Suppressor macrophage treated with lipopolysaccharide for 1 hour (primary cell): ENCODE measurements at regions not wholly inside any gene's neighbourhood (a gene's known extent, or its start where the extent isn't known, plus 50 kb on each side); places are given as distances from the start of the nearest gene placed in this dataset.
"Not testable (repeated sequence)": the region's sequence is repeated elsewhere in the genome, so short reads cannot be mapped to it uniquely, and the experiment has no call there.

Source experiments
- DNase-seq, 3 donors: peaks; one replicate each; pipeline ENCODE4 v3.0.0-alpha.2; 2020 to 2022

DNA sequence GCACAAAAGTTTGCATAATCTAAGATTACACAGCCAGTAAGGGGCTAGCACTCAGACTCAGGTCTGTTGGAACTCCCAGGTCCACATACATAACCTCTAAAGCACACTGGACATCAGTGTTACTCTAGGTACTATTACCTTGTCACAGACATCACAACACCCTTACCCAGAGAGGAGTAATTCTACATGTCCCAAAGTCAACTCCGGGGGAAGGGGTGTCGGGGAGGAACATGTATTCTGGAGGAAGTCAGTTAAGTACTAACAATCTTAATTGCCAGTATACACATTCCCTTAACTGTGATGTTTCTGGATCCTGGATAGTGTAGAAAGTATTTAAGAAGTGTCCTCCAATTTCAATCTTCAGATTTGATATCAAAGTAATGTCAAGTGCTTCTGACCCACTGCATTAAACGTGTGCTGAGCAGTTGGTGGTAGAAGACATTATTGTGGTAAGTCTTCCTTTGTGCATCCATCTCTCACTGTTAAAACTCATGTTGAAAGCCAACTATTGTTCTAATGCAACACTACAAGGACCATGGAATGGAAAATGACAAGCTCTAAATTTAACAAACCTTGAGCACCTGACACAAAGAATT is 155.4 kb downstream of the CRPPA start:
- DNase-seq = no peak

DNA sequence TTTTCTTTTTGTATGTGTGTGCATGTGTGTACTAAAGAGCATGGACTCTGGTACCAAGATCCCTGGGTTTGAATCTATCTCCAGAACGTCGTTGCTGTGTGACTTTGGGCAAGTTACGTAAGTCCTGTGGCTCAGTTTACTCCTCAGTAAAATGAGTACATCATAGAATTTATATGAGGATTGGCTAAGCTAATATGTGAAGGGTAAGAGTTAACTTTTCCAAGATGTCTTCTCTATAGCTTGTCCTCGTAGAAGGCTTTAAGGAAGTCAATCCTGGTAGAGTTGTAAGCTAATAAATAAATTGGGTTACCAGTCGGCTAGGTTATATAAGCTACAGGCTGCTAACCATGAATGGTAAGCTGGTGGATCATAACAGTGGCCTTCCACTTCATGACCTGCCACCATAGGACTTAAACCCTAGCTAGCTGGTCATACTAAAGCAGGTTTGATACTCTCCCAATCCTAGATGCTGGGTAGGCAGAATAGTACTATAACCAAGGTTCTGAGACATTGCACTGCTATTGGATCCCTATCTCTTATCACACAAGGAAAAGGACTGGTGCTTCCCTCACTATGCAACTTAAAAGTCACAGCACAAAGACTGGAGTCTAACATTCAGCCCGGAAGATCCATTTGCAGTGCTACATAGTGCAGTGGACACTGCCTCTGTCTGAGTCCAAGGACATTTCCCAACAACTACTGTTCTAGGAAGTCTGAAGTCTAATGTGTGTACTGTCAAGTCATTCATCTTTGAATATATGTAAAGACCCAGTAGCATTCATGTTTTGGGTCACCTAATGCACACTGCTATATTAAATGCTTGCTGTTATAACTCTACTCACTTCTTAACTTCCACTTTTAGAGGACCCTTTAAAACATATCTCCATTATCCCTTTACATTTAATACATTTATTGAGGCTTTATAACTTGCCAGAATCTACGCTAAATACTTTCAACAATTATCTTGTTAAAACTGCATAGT is 156.2 kb downstream of the CRPPA start:
- no peak for DNase-seq

DNA sequence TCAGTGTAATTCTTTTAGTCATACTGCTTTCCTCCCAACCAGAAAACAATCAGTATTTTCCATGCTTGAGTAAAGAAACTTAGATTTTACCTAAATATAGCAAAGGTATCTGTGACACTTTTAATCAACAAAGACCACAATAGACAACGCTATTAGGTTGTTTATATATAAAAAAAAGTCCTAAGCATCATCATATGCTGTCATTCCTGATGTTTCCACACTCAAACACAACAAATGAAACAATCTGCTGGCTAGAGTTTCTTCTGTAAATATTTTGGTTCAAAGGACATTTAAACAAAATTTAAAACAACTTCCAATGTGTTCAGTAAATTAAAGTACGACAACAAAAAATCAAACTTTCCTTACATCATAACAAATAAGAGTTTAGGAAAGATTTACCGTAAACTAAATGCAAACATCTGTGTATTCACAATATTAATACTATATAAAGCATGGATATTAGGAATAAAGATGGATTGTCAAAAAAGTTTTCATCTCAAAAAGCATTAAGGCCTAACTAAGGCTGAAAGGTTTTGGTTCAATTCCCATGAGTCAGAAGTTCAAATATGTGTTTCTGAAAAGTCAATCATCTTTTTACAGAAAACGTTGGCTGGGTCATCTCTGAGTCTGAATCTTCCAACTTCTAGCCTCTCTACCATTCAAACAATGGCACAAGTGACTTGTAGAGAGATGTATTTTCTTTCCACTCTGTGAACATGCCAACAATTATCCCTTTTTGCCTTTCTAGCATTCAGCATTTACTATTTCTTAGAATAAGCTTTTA is 157.1 kb downstream of the CRPPA start:
- no peak for DNase-seq

DNA sequence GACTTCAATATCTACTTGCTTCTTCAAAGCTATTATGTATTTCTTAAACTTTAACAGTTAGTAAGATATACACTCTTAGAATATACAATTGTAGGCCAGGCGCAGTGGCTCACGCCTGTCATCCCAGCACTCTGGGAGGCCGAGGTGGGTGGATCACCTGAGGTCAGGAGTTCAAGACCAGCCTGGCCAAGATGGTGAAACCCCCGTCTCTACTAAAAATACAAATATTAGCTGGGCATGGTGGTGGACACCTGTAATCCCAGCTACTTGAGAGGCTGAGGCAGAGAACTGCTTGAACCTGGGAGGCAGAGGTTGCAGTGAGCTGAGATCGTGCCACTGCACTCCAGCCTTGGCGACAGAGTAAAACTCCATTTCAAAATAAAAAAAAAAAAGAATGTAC is 158.0 kb downstream of the CRPPA start:
- not testable (repeated sequence) for DNase-seq

DNA sequence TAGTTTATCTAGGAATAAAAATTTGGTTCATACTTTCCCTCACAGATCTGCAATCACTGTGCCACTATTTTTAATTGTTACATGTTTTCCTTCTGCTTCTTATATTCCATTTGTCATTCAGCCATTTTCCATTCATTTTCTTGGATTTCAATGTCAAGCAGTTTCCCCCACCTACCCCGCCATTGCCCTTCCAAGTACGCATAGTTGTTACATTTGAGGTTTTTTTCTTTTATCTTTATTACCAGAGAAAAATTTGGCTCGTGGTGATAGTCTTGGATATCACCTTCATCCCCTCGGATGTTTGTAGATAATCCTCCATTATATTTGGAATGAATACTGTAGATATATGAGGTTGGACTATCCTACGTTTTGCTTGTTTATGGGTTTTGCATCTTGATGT is 159.7 kb downstream of the CRPPA start:
- no peak for DNase-seq

GRCh38 chr7:16261100-16261499 is 160.2 kb downstream of the CRPPA start:
- no peak for DNase-seq

GRCh38 chr7:16260236-16260728 is 161.1 kb downstream of the CRPPA start:
- DNase-seq = no peak

- DNase-seq = not testable (repeated sequence)
Observed at GRCh38 chr7:16256419-16256818, 164.9 kb downstream of the CRPPA start.

DNA sequence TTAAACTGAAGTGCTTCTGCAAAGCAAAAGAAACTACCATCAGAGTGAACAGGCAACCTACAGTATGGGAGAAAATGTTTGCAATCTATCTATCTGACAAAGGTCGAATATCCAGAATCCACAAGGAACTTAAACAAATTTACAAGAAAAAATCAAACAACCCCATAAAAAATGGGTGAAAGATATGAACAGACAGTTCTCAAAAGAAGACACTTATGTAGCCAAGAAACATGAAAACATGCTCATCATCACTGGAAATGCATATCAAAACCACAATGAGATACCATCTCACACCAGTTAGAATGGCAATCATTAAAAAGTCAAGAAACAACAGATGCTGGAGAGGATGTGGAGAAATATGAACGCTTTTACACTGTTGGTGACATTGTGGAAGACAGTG is 165.4 kb downstream of the CRPPA start:
- DNase-seq = not testable (repeated sequence)

GRCh38 chr7:16250655-16251054 is 170.7 kb downstream of the CRPPA start:
- DNase-seq = not testable (repeated sequence)

DNA sequence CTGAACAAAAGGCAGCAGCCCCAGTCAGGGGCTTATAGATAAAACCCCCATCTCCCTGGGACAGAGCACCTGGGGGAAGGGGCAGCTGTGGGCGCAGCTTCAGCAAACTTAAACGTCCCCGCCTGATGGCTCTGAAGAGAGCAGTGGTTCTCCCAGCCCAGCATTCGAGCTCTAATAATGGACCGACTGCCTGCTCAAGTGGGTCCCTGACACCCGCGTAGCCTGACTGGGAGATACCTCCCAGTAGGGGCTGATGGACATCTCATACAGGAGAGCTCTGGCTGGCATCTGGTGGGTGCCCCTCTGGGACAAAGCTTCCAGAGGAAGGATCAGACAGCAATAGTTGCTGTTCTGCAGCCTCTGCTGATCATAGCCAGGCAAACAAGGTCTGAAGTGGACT is 172.1 kb downstream of the CRPPA start:
- DNase-seq = not testable (repeated sequence)

DNA sequence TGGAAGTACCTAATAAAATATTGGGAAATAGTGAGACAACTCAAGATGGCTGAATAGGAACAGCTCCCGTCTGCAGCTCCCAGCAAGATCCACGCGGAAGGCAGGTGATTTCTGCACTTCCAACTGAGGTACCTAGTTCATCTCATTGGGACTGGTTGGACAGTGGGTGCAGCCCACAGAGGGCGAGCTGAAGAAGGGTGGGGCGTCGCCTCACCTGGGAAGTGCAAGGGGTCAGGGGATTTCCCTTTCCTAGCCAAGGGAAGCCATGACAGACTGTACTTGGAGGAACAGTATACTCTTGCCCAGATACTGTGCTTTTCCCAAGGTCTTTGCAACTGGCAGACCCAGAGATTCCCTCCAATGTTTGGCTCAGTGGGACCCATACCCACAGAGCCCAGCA is 172.8 kb downstream of the CRPPA start:
- DNase-seq = not testable (repeated sequence)

GRCh38 chr7:16244469-16244868 is 176.9 kb downstream of the CRPPA start:
- DNase-seq = no peak

DNA sequence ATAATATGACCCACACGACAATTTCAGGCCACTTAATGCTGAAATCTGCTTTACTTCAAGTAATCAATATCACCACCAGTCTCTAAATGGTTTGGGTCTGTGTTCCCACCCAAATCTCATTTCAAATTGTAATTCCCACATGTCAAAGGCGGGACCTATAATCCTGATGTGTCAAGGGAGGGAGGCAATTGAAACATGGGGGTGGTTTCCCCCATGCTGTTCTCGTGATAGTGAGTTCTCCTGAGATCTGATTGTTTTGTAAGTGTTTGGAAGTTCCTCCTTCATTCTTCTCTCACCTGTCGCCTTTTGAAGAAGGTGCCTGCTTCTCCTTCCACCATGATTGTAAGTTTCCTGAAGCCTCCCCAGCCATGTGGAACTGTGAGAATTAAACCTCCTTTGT is 178.4 kb downstream of the CRPPA start:
- DNase-seq = no peak

DNA sequence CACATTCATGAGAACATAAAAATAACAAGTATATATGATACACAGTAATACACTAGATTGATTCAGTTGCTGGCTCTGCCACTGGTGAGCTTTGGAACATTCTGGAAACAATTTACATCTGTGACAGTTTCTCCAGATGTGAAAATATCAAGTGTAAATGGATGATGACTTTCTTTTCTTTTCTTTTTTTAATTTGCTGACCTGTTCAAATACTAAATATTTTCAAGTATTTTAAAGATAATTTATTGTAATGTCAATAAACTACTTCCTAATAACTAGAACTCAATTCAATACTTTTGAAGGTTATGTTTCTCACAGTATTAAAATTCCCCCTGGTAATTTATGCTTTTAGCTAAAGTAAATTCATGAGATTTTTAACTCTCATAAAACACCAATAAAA is 180.3 kb downstream of the CRPPA start:
- DNase-seq = no peak

- DNase-seq = no peak
Observed at GRCh38 chr7:16236381-16236780, 185.0 kb downstream of the CRPPA start.

DNA sequence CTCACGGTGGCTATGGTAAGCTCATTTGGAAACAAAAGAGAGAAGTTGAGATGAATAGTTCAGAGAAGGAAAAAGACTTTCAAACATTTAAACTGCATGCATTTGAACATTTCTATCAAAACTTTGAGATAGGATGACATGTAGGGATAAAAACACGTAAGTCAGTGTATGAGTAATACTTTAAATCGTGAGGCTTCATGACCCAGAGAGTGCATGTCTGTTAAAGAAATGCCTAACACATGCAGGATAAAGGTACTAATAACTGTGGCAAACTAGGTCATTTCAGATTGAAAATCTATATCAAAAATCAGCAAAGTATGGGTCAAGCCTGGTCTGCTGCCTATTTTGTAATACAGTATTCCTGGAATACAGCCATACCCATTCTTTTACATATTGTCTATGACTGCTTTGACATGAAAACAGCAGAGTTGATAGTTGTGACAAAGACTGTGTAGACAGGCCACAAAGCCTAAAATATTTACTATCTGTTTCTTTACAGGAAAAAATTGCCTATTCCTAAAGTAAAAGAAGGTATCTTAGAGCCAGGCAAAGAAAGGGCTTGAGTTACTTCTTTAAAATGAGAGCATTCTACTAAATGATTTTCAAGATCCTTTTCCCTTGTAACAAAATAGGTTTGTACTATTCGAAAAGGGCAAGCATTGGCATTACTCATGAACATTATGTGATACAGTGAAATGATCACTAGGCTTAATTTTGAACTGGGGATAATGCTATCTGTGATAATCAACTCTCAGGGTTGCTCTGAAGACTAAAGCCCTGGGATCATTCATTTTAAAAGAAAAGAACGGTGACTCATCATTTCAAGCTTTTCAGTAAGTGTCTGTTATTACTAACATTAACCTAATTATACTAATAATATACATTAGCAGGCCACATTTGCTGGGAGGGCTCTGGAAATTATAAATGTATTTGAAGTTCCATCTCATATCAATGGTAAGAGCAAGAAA is 185.9 kb downstream of the CRPPA start:
- no peak for DNase-seq

GRCh38 chr7:16234493-16235146 is 186.7 kb downstream of the CRPPA start:
- DNase-seq = no peak

DNA sequence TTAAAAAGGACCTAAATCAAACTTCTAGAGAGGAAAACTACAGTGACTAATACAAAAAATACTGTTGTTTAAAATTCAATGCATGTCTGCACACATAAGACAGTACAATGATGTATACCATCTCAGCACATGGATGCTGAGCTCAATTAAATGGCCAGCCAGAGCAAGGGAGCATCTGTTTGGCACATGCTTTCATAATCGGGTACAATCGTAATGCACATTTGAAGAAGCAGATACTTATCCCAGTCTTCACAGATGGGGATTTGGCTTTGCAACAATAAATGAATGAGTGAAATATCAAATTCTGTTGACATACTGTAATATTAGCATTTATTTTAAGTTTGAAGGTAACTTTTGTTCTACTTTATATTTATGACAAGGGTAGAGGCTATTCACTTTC is 187.8 kb downstream of the CRPPA start:
- DNase-seq = no peak

DNA sequence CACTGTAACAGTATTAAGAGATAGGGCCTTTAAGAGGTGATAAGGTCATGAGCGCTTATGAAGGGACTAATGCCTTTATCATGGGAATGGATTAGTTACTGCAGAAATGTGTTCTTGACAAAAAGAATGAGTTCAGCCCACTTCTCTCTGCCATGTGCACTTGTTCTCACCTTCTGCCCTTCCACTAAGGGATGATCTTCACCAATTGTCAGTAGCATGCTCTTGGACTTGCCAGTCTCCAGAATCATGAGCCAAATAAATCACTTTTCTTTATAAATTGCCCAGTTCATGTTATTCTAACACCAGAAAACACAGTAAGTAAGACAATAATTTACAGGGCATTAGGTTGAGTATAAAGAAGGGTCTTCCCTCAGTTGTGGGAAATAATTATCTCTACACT is 189.1 kb downstream of the CRPPA start:
- DNase-seq = no peak

DNA sequence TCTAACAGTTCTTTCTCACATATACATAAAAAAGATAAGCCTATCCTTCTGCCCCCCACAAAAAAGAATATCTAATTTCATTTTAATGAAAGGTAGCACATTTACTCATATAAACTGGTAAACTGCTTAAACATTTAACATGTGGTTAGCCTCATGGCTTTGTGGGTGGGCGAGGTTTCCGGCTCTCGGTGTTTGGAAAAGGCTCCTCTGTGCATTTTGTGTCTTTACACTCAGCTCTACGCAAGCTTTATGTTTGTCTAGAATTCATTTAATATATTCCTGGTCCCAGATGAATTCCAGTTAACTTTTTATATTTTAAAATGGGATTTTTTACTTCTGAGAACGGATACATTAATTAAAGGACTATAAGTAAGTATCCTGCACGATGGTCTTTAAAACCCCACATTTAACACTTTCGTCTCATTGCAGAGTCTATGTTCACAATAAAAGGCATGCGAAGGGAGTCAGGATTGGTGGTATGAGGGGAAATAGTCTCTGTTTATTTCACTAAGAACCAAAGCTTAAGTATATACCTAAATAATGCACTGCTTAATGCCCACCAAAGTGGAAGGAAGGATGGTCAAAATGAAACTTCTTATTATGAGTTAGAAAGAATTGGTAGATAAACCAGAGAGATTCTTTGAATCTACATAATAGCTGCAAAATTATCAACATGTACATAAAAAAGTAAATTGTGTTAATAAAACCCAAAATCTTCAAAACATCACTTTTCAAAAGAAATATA is 197.2 kb downstream of the CRPPA start:
- no peak for DNase-seq
